ENCODE measurements at regions not wholly inside any gene's neighbourhood (a gene's known extent, or its start where the extent isn't known, plus 50 kb on each side); places are given as distances from the start of the nearest gene placed in this dataset.

- DNase-seq, result peak; percentile 52
- intact Hi-C loops (cut with micrococcal nuclease), result no loop called here
Observed at GRCh38 chr16:85168732-85169256, 56.5 kb upstream of the CIBAR2 start.

More at GRCh38 chr16:85168732-85169256, 56.5 kb upstream of the CIBAR2 start:
- Histone ChIP-seq H3K36me3 (ENCODE audit: control insufficient read depth, insufficient read depth, low read length) (no peaks in the 10 kb centered on the region), H3K4me2 (ENCODE audit: low read depth, low read length) (peak overlapping the region; percentile 10), H4K20me1 (ENCODE audit: insufficient read depth, low read length) (peaks cover 23% of the 10 kb centered on the region), H3K4ac (ENCODE audit: low read depth, low read length) (no peak overlapping the region), H2BK120ac (ENCODE audit: low read depth, low read length) (no peak overlapping the region; the same call in 1 of the 2 replicates), H3K9me3 (ENCODE audit: control insufficient read depth, insufficient read depth, low read length) (no peaks in the 10 kb centered on the region), H2AK5ac (ENCODE audit: low read depth, low read length) (peak overlapping the region; percentile 2; the same call in 1 of the 2 replicates), H3K79me1 (ENCODE audit: low read depth in 1 of 2, low read length in 2 of 2) (peaks cover 0 to 42% of the 10 kb centered on the region in 2 experiments; a peak in 2 of 4 replicates), H3K9ac (ENCODE audit: low read depth, low read length) (no peak overlapping the region), H2AFZ (replicated peaks; ENCODE audit: low read length, poor library complexity) (peak overlapping the region; percentile 77), H2BK5ac (ENCODE audit: low read depth, low read length, poor library complexity, severe bottlenecking) (no peak overlapping the region), H3K9me1 (ENCODE audit: insufficient read depth, low read length) (0 out of 2 replicates have a peak, but pooled peaks cover 3% of the 10 kb centered on the region), H3K14ac (replicated peaks; ENCODE audit: low read depth, low read length) (no peak overlapping the region), H3K56ac (ENCODE audit: extremely low read depth, insufficient read depth, low read length) (no peak overlapping the region), H3K4me3 (ENCODE audit: insufficient read depth, low read depth, low read length) (no peak overlapping the region; the same call in 1 of the 2 replicates), H3K4me1 (ENCODE audit: control insufficient read depth, insufficient read depth, low read length) (peaks cover 32% of the 10 kb centered on the region), H2BK15ac (ENCODE audit: low read depth, low read length) (no peak overlapping the region), H3K23ac (ENCODE audit: low read depth, low read length) (no peak overlapping the region), H2AK9ac (replicated peaks; ENCODE audit: low read depth, low read length, poor library complexity) (peak overlapping the region; percentile 44), H4K5ac (ENCODE audit: low read depth, low read length) (no peak overlapping the region), H3K18ac (ENCODE audit: low read depth, low read length) (no peak overlapping the region; the same call in 1 of the 2 replicates), H2BK20ac (ENCODE audit: low read depth, low read length) (no peak overlapping the region), H4K8ac (ENCODE audit: low read depth in 2 of 2, low read length in 2 of 2) (peak overlapping the region in 1 of 2 experiments; percentile 30; a peak in 1 of 4 replicates), H3K27ac (ENCODE audit: insufficient read depth, low read length) (no peak overlapping the region), H4K91ac (ENCODE audit: insufficient read depth, low read depth, low read length) (no peak overlapping the region), H3K27me3 (ENCODE audit: control insufficient read depth, insufficient read depth, low read length) (no peaks in the 10 kb centered on the region)
- WGBS, 2 experiments (ENCODE audit: extremely low coverage in 2 of 2, insufficient read length in 1 of 2), result 3% methylated on average over 7 of the region's 54 CpGs; no CpG with 5 or more reads in 1 of the 2 experiments
- TF ChIP-seq MAZ (IDR thresholded peaks at IDR 0.05; ENCODE audit: borderline replicate concordance, low read depth, low read length) (peak; percentile 51; the same call in 1 of the 2 replicates), ELK1 (IDR thresholded peaks at IDR 0.05; ENCODE audit: borderline replicate concordance, low read depth, low read length) (no peak), CEBPB (IDR thresholded peaks at IDR 0.05; ENCODE audit: low read depth, low read length) (no peak), BHLHE40 (IDR thresholded peaks at IDR 0.05; ENCODE audit: low read depth, low read length) (no peak), FOS (IDR thresholded peaks at IDR 0.05; ENCODE audit: low read depth, low read length) (no peak), SMC3 (IDR thresholded peaks at IDR 0.05; ENCODE audit: low read depth, low read length) (no peak), RFX5 (IDR thresholded peaks at IDR 0.05; ENCODE audit: low read depth, low read length) (no peak), RAD21 (IDR thresholded peaks at IDR 0.05; ENCODE audit: low read length) (no peak)
- ChIA-PET POLR2A (ENCODE audit: unreplicated experiment) (no interaction called here), CTCF (no interaction called here)
- in situ Hi-C loops (cut with MboI; ENCODE audit: low sequenced_read_pairs), result no loop called here
- dilution Hi-C loops (cut with HindIII; ENCODE audit: low sequenced_read_pairs, unreplicated experiment), result no loop called here
- BruUV-seq (replicated peaks), result no TSS peak
- peak; percentile 27 for ATAC-seq (ENCODE audit: low read depth)

Data from IMR-90 (cell line).